GM21381 (cell line): ENCODE measurements at regions not wholly inside any gene's neighbourhood (a gene's known extent, or its start where the extent isn't known, plus 50 kb on each side); places are given as distances from the start of the nearest gene placed in this dataset.

ENCODE experiments used
- ATAC-seq: cut with Tn5 transposase; IDR thresholded peaks from one replicate; pipeline ENCODE4 v1.9.1; 2021; ENCODE audit warnings: mild to moderate bottlenecking, moderate library complexity; ENCODE audit not compliant: unreplicated experiment

DNA sequence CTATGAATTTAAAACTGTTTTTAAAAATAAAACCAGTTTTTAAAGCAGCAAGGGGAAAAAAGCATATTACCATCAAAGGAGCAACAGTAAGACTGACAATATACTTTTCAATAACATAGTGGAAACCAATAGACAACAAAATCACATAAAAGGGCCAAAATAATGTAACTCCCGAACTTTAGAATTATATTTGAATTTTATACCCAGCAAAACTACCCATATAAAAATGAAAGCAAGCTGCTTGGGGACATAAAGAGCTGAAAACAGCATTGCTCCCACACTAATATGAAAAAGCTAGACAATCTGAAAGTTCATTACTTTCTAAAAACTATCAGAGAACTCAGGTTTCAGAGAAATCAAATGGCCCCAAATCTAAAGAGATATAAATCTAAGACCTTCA lies 199.4 kb upstream of the ARID1B start:
- no peak for ATAC-seq

DNA sequence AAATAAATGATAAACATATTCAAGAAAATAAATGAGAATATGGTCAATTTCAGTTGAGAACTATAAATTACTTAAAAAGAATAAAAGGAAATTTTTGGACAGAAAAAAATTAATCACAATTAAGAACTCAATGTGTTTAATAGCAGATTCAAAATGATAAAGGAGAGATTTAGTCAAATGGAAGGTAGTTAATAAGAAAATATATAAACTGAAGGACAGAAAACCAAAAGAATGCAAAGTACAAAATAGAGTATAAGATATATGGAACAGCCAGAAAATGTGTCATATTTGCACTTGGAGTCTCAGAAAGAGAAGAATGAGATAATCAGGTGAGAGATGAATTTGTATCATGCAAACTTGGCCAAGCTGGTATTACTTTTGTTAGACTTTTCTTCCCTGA lies 201.8 kb upstream of the ARID1B start:
- ATAC-seq, result no peak

DNA sequence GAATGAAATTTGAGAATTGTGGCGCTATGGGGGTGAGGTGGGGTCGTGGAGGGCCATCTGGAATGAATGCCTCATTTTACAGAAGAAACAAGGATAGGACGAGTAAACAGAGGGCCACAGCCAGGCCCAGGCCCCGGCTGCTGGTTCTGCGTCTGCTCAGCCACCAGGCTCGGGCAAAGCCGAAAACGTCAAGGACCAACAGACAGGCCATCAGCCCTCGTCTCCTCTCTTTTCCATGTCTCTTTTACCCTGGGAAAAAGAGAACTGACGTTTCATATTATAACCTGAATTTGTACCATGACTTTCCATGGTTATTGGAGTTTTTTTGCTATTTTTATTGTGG lies 212.4 kb upstream of the ARID1B start:
- no peak for ATAC-seq

DNA sequence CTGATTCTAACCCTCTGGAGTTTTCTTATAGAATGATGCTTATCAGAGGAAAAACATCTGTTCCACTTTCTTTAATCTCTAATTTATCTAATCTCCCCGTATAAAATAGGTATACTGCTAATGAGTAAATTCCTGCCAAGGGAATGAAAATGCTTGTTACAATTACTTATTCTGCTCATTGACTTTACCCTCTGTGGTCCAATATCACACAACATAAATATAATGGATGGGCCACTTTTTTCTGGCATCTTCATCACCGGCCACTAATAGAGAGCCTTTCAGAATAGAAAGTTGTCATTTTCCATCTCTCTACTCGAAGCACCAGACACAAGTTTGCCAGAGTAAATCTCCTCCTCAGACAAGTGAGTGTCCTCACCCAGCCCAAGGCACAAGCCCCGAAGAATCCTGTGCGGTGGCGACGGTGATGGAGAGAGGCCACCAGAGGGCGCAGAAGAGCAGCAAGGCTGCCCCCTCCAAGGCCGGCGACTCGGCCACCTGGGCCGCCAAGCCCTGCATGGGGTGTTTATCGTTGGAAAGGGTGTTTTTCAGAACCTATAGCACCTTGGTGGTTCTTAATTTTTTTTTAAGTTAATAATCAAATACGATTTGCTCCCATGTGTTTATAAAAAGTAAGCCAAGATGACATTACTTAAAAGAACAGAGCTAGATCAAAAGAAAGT lies 212.9 kb upstream of the ARID1B start:
- peak; percentile 94 for ATAC-seq

DNA sequence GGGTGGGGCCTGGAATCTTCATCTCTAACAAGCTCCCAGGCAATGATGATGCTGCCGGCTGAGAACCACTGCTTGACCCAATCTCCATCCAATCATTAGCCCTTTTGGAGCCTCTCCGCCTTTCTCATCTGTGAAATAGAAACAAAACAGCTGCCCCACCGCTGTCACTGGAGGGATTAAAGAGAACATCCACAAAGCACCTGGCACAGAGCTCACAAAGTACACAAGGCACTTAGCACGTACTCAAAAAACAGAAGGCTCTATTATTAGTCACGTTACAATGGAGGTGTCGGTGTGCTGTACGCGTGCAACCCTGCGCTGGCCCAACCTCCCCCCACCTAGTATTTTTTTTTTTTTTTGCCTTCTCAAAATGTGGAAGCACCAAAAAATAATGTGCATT lies 213.5 kb upstream of the ARID1B start:
- ATAC-seq, result no peak

DNA sequence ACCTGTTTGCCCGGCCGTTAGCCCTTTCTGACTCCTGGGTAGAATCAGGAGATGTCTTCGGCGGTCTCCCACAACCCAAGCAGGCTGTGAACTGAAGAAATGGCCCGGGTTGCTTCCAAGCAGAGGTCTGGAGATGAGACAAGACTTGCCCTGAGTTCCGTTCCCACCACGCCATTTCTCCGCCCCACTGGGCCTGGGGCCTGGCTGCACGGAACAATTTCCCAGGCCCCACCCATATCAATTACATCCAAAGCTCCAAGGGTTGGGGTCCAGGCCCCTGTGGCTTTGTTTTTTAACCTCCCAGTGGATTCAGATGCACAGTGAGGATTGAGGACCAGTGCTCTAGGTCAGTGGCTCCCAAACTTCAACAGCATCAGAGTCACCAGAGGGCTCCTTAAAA lies 214.5 kb upstream of the ARID1B start:
- no peak for ATAC-seq

DNA sequence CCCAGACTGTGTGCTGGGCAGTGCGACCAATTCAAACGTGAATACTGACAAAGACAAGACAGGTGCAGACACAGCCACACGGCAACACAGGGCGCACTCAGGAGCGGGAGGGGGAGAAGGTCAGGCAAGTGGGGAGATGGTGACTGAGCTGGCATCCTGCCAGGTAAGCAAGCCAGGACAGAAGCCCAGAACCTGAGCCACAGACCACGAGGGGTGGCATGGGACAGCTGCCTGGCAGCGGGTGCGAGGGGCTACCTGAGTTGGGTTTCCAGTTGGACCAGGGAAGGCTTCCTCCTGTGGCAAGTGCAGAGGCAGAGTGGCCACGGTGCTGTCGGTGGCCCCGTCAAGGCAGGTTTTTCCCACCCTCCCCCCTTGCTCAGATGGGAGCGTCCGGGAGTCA lies 215.2 kb upstream of the ARID1B start:
- no peak for ATAC-seq

DNA sequence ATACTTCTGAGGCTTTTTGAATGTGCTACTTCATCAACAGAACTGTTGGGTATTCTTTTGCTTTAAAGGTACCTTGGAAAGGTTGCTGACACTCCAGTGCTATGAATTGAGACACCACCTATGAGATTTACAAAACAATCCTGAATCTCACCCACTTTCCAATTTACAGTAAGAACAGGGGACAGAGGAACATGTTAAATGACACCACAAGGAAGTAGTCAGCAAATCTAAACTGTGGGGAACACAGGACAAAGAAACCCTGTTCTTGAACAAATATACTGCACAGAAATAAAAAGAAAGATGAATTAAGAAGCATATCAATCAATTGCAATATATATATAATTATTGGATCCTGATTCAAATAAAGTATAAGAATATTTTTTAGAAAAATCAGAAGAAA lies 216.7 kb upstream of the ARID1B start:
- ATAC-seq, result no peak

DNA sequence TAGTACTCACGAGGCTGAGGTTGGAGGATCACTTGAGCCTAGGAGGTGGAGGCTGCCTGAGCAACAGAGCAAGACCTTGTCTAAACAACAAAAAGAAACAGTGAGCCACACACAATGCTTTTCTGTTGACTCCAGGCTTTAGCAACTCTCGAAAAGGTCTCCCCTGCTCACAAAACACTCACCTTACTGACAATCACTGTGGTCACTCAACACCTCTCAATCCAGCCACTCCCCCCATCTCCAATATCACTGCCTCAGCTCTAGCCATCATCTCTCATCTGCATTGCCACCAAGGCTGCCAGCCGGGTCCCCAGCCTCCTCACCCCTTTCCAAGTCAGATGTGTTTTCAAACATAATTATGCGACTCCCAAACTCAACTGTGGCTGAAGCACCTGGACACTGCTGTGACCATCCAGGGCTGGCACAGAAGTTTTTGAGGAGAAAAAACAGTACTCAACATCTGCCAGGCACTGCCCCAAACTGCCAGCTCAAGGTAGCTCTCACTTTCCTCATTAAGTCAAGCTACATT lies 218.0 kb upstream of the ARID1B start:
- no peak for ATAC-seq

DNA sequence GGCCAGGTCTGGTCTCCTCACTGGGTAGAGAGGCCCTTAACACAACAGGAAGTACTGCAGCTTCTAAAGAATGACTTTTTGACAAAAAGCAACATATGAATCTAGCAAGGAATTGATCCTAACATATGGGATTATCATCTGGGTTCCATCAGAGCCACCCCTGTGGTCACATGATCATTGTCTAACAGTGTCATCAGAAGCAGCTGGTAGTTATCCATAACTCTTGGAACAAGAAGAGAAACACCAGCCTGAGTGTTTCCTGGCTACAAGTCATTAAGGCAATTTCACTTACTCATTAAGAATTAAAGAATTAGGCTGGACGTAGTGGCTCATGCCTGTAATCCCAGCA lies 219.3 kb upstream of the ARID1B start:
- ATAC-seq, result no peak

DNA sequence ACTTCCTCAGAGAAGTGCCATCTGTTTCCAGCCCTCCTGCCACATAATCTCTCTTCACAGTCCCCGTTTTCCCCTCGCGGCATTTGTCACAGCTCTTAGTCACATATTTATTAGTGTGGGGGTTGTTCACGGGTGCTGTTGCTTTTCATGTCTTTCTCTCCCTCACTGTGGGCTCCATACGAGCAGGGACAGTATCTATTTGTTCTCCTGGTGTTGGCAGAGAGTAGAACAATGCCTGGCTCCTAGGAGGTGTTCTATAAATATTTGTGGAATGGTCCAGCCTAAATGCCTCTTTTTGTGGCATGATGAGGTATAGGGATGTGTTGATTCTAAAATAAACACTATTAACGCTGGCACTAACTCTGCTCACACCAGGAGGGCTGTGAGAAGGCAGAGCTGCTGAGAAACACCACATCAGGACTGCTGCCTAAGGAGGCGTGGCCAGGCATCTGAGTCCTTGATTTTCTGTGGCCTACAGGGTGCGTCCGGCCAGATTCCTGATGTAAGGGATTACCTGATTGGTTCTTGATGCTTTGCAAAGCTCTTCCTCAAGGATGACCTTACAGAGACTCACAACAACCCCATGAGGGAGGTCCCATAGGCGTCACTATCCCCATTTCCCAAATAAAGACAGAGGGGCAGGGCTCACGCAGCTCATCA lies 219.8 kb upstream of the ARID1B start:
- ATAC-seq, result no peak

DNA sequence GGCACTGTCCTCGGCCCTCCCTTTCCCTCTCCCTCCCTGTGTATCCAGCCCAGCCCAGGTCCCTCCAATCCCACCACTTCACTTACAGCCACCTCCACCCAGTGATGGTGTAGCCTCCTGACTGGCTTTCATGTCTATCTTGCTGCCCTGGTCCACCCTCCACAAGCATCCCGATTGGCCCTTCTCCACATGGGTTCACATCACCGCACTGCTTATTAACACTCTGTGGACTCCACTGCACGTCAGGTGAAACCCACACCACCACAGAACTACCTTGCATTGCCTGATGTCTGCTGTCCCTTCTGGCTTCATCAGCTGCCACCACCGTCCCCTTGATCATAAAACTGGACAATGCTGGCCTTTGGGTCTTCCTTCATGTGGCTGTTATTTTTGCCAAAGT lies 220.4 kb upstream of the ARID1B start:
- no peak for ATAC-seq

DNA sequence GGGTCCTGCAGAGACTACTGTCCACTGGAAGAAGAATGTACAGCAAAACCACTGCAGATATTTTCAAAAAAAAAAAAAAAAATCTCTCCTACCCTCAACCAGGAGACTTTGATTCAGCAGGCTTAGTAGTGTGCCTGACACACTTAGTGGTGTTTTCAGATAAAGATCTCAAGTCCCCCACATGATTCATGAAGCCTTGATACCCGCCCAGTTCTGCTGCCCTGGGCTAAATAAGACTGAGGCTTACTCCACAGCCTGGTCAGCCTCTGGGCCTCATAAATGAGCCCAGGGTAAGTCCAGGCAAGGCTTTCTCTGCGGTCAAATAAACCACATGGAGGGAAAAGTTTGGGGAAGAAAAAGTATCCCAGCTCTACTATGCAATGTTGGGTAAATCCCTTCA lies 222.1 kb upstream of the ARID1B start:
- ATAC-seq, result no peak

DNA sequence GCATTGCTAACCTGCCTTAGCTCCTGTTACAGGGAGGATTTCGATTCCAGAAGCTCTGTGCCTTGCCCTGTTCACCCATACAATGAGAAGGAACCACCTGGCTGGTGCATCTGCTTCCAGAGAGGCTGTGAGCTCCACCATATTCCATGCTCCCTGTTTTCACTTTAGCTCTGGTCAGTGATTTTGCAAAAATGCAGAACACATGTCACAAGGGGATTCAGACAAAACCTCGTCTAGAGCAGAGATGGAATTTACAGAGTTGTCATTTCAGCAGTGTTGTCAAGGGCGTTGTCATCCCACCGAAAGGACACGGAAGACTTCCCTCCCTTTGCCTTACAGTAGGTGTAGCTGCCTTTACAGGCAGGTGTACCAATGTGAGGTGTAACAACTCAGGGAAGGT lies 223.0 kb upstream of the ARID1B start:
- ATAC-seq, result no peak

DNA sequence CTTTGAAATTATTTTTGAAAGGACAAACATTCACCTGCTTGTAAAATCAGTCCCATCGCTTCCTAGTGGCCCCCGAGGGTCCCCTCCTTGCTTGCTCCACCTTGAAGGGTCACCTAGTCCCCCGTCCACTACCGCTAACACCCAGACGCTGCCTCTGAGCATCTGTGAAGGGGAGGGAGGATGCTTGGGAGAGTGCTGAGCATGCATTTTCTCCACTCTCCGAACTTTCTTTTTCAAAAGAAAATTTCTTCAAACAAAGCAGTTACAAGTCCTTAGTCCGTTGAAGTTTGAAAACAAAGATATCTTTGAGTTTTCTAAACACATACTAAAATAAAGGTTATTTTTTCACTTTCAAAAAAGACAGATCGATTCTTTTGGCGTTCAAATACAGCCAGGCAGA lies 224.3 kb upstream of the ARID1B start:
- ATAC-seq, result no peak

DNA sequence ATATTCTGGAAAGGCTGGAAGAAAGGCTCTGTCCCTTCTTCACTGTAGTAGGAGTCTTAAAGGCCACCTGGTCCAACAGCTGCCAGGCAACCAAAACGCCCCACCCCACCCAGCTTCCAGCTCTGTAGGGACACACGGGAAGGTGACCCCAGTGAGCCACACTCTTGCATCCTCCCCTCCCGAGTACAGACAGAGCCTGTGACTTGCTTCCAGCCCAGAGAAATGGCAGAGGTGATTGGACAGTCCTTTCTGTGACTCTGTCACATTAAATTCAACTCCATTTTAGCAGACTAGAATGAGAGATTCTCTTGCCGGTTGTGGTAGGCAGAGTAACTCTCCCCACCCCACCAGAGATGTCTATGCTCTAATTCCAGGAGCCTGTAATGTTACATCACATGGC lies 226.2 kb upstream of the ARID1B start:
- ATAC-seq, result no peak

DNA sequence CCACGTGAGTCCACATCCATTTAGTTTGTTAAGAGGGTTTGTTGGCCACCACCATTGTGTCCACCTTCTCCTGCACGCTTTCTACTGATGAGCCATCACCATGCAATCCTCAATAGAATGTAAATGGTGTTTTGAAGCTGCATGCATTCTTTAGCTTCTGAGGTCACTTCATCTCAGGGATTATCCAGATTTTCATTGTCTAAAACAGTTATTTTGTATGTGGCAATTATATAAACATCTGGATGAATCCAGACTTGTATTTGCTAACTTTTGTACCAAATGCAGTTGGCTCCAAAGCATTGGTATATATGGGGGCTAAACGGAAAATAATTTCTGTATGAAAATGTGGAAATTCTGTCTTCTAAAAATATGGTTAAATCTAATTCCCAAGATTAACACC lies 231.2 kb upstream of the ARID1B start:
- no peak for ATAC-seq

DNA sequence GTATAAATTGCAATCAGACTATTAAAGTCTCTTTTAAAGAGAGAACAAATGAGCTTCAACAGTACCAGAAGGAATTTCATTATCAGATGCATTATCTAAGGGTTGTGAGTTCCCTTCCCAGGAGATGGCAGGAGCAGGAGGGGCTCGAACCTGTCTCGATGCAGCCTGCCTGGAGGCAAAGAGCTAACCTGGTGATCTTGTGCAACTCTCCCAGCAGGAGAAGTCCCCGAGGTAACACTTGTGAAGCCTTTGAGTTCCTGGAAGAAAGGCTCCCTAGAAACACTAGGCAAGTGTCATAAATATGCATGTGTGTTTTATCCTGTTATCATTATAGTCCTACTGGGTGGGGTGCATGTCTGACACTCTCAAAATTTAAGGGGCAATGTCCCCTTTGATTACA lies 232.2 kb upstream of the ARID1B start:
- ATAC-seq, result no peak

DNA sequence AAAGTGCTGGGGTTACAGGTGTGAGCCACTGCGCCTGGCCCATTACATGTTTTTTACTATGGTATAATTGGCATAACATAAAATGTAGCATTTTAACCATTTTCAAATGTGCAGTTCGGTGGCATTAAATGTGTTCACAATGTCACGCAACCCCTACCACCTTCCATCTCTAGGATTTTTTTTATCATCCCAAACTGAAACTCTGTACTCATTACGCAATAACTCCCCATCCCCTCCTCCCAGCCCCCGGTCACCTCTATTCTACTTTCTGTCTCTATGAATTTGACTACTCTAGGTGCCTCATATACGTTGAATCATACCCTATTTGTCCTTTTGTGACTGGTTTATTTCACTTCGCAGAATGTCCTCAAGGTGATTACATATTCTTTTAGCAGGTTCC lies 233.1 kb upstream of the ARID1B start:
- no peak for ATAC-seq

DNA sequence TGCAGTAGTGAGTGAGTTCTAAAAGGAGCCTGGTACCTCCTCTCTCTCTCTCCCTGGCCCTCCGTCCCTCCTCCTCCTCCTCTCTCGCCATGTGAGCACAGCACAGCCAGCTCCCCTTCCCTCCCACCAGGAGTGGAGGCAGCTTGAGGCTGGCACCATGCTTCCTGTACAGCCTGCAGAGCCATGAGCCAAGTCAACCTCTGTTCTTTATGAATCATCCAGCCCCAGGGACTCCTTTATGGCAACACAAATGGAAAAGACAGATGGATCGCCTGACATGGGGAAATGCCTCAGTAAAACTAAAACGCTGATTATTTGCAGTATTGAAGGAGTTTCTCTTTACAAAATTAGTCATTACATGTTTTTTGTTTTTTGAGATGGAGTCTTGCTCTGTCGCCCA lies 233.7 kb upstream of the ARID1B start:
- ATAC-seq, result no peak

DNA sequence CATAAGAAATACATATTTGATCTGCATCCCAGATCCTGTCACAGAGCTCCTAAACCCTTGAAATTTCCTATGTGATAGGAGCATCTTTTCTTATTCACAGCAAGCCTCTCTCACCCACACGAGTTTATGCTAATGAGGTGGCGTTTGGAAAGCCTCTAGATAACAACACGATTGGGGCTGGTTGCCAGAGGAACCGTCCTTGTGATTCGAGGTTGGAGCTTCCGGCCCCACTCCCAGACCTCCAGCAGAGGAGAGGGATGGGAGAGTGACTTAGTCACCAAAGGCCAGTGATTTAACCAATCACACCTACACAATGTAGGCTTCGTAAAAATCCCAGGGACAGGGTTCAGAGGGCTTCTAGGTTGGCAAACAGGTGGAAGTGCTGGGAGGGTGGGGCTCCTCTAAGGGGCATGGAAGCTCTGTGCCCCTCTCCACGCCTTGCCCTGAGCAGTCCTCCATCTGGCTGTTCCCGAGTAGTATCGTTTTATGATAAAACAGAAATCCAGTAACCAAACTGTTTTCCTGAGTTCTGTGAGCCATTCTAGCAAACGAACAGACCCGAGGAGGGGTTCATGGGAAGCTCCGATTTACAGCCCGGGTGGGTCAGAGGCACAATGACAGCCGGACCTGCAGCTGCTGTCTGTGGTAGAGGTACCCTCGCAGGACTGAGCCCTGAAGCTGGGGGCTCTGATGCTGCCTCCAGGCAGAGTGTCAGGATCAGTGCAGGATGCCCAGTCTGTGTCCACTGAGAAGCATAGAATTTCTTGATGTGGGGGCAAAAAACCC lies 238.1 kb upstream of the ARID1B start:
- ATAC-seq, result no peak

DNA sequence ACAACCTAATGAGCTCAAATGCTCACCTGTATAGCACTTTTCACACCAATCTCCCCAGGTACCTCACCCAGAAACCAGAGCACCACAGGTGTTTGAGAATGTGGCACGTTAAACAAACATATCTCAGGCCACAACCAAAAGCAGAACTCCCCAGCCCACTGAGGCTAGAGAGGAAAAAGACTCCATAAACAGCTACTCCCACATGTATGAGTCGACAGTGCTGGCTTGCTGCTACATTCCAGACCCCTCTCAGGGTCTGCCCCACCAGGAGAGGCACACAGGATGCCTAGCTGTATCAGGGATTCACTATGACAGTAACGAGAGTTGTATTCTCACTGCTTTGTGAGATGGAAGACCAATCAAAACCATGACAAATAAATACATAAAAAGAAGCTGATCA lies 242.6 kb upstream of the ARID1B start:
- ATAC-seq, result no peak
